ENCODE measurements at regions not wholly inside any gene's neighbourhood (a gene's known extent, or its start where the extent isn't known, plus 50 kb on each side); places are given as distances from the start of the nearest gene placed in this dataset.
"Not testable (repeated sequence)": the region's sequence is repeated elsewhere in the genome, so short reads cannot be mapped to it uniquely, and the experiment has no call there.

DNA sequence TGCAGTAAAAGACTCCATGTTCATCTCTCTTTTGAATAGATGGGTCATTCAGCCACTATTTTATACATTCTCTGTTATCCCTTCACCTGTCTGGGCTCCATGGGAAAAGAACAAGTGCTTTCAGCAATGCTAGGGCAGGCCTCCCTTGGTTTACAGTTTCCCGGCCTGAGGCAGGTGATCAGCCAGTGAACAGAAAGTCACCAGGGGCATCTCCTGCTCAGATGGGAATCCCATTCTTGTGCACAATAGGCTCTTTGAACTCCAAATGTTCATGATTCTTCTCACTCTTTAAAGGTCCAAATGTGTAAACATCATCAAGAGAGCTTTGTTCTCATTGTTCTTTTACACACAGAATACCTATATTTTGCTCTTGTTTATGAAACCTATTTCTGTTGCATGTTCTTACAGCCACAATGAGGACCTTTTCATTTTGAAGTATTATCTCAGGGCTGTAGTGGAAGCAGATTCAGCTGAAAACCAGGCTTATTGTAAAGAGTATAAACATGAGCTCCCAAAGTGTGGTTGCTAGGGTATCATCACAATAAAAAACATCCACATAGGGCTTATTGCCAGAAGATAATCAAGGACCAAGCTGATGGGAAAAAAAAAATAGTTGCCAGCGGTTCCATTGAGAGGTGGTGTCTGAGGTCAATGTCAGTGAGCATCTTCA, 267.1 kb upstream of the SGK1 start:
- POLR2A ChIA-PET, result interaction anchor here (0.7 kb wide), 1 partner anchor 19 kb away, joined by 3 read pairs; no protein-coding TSS in a partner anchor
- TF ChIP-seq, protein P1, sequence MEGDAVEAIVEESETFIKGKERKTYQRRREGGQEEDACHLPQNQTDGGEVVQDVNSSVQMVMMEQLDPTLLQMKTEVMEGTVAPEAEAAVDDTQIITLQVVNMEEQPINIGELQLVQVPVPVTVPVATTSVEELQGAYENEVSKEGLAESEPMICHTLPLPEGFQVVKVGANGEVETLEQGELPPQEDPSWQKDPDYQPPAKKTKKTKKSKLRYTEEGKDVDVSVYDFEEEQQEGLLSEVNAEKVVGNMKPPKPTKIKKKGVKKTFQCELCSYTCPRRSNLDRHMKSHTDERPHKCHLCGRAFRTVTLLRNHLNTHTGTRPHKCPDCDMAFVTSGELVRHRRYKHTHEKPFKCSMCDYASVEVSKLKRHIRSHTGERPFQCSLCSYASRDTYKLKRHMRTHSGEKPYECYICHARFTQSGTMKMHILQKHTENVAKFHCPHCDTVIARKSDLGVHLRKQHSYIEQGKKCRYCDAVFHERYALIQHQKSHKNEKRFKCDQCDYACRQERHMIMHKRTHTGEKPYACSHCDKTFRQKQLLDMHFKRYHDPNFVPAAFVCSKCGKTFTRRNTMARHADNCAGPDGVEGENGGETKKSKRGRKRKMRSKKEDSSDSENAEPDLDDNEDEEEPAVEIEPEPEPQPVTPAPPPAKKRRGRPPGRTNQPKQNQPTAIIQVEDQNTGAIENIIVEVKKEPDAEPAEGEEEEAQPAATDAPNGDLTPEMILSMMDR (IDR thresholded peaks at IDR 0.05; ENCODE audit: control extremely low read depth, extremely low read depth, low read depth, missing control alignments), result no peak
- CTCF ChIA-PET, result interaction anchor here (1.2 to 1.9 kb wide), 2 partner anchors 11 to 25 kb away, joined by 3 to 5 read pairs; no protein-coding TSS in a partner anchor
- no peak for DNase-seq (ENCODE audit: extremely low spot score)

DNA sequence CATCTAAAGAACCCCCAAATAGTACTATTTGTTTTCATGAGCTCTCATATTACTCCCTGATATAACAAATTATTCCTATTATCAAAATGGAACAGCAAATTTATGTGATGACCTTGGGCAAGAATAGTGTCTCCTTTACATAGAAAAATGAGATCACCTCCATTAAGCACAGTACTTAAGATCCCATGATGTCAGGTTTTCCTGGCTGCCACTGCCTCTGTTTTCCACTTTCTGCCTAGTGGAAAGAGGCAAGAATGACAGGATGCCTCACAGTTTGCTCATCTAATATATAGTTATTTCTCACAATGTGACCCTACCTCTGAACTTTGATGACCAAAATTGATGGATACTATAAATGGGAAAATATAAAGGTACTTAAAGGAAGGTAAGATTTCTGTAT, 260.1 kb upstream of the SGK1 start:
- TF ChIP-seq, protein P1 (IDR thresholded peaks at IDR 0.05; ENCODE audit: control extremely low read depth, extremely low read depth, low read depth, missing control alignments), result no peak
- no peak for DNase-seq (ENCODE audit: extremely low spot score)
- ChIA-PET CTCF (no interaction called here), POLR2A (no interaction called here)

DNA sequence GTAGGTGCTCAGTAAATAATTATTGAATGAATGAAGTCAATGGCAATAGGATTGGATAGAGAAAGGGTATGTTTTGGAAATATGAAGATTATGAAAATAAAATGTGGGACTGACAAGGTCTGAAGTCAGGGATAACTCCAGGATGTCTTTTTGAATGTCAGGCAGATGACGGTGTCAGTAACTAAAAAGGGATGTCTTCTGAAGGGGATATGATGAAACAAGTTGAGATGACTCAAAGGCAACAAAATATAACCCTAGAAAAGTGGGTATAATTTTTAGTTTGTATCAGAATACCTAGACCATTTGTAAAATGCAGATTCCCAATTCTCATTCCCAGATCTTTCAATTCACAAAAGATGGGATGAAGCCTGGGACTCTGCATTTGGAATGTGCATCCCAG, 257.3 kb upstream of the SGK1 start:
- CTCF ChIA-PET, result no interaction called here
- no peak for DNase-seq (ENCODE audit: extremely low spot score)
- TF ChIP-seq, protein P1 (IDR thresholded peaks at IDR 0.05; ENCODE audit: control extremely low read depth, extremely low read depth, low read depth, missing control alignments), result no peak
- POLR2A ChIA-PET, result no interaction called here

DNA sequence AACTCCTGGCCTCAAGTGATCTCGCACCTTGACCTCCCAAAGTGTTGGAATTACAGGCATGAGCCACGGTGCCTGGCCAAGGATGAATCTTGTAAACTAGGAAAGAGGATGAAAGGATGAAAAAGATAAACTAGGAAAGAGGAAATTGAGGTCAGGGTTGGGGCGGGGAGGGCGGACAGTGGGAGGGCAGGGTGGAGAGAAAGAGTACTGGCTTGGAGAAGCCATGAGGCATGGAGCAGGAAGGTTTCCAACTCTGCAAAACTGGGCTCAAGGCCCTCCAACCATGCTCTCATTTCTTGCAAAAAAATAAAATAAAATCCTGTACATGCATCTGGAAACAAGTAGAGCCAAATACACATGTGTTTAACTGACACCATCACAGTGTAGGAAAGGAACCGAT, 256.6 kb upstream of the SGK1 start:
- TF ChIP-seq, protein P1 (IDR thresholded peaks at IDR 0.05; ENCODE audit: control extremely low read depth, extremely low read depth, low read depth, missing control alignments), result no peak
- DNase-seq (ENCODE audit: extremely low spot score), result no peak
- CTCF ChIA-PET, result no interaction called here
- POLR2A ChIA-PET, result no interaction called here

DNA sequence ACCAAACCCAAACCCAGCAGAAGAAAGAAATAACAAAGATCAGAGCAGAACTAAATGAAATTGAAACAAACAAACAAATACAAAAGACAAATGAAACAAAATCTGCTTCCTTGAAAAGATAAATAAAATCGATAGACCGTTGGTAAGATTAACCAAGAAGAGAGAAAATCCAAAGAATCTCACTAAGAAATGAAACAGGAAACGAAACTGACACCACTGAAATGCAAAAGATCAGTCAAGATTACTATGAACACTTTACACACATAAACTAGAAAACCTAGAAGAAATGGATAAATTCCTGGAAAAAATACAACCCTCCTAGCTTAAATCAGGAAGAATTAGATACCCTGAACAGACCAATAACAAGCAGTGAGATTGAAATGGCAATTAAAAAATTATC, 252.1 kb upstream of the SGK1 start:
- CTCF ChIA-PET; POLR2A ChIA-PET; DNase-seq (ENCODE audit: extremely low spot score): not testable (repeated sequence)

DNA sequence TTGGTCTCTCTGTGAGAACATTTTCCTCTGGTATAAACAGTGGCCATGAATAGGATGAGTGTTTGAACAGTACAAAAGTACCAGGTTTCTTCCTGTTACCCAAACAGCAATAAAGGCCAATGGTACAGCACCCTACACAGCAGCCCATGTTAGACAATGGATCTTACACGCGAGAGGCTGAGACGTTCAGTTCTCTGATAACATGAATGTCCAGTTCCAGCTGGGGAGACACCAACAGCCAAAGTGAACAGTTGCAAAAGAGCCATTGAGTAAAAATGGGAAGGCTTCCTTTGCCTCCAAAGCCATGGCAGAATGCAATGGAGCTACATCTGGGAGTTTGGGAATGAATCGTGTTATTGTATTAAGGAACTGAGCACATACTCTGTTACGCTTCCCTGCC, 246.8 kb upstream of the SGK1 start:
- ChIA-PET CTCF (no interaction called here), POLR2A (no interaction called here)
- DNase-seq (ENCODE audit: extremely low spot score), result no peak
- TF ChIP-seq, protein P1 (IDR thresholded peaks at IDR 0.05; ENCODE audit: control extremely low read depth, extremely low read depth, low read depth, missing control alignments), result no peak

DNA sequence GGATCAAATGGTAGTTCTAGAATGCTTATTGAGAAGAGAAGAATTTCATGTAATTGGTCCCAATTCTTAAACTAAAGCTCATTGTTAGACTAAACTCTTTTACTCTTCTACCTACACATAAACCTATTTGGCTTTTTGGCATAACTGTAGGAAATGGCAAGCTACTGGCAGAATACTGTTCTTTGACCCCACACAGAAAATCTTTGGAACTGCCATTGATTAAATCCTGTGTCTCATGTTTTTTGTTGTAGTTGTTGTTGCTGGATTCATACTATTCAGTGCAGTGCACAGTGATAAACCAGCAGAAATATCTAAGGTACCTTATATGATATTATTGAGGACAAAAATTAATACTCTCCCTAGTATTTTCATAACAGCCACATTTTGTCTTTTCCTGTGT, 242.1 kb upstream of the SGK1 start:
- TF ChIP-seq, protein P1 (IDR thresholded peaks at IDR 0.05; ENCODE audit: control extremely low read depth, extremely low read depth, low read depth, missing control alignments), result no peak
- no peak for DNase-seq (ENCODE audit: extremely low spot score)
- POLR2A ChIA-PET, result no interaction called here
- CTCF ChIA-PET, result interaction anchor here (1.5 kb wide), 1 partner anchor 12 kb away, joined by 3 read pairs; no protein-coding TSS in a partner anchor
